GM19468 (cell line): ENCODE measurements at regions not wholly inside any gene's neighbourhood (a gene's known extent, or its start where the extent isn't known, plus 50 kb on each side); places are given as distances from the start of the nearest gene placed in this dataset.
"Not testable (repeated sequence)": the region's sequence is repeated elsewhere in the genome, so short reads cannot be mapped to it uniquely, and the experiment has no call there.

Experiments used
- ATAC-seq: cut with Tn5 transposase; IDR thresholded peaks from one replicate; pipeline ENCODE4 v1.9.1; 2021; ENCODE audit warnings: mild to moderate bottlenecking, moderate library complexity, moderate number of reproducible peaks; ENCODE audit not compliant: unreplicated experiment; ENCODE audit errors: extremely low read depth

DNA sequence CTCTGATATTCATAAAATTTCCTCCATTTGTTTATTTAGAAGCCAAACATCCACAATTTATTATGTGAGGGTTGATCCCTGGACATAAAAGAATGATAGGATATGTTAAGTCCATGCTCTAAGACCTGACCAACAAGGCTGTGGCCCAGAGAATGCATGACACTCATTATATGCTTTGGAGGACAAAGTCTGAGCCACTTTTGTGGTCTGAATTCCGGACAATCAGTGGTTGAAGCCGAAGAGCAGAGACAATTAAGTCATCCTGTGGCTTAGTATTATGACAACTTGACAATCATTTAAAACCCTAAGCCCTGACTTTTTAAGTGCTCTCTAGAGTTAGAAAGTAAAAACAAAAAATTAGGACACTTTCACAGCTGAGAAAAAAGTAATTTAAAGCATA, 483.3 kb downstream of the PLCL1 start:
- no peak for ATAC-seq

DNA sequence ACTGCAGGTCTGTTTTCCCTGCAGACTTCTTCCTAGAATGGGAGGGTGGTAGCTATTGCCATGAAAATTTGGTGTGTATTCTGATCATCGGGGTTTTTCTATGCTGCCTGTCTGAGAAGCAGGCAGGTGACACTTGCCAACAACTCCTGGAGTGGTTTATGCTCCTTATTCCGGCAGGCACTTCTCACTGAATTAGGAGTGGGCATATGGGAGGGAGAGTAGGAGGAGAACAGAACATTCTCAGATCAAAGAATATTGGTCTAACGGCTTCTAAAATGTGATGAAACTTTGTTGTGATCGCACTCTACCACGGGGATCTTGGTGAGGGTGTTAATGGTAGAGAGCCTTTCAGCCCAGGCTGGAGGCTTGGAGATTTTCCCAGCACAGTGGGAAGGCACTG, 480.8 kb downstream of the PLCL1 start:
- ATAC-seq: no peak

GRCh38 chr2:198283146-198283545, 478.8 kb downstream of the PLCL1 start:
- ATAC-seq: no peak

DNA sequence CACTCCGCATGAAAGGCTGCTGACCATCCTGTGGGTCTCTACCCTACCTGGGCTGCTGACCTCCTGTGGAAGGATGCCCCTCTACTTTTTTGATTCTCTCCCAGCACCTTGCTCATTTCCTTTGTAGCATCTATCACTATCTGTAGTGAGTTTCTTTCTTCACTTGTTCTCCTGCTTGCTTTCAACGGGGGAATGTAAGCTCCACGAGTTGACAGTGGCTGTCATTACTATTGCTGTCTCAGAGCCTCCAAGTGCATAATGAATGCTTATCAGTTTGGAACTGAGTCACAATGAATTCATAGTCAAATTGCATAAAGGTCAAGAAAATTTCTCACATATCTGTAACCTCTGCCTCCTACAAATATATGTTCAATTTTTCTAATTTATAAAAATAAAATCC, 477.7 kb downstream of the PLCL1 start:
- ATAC-seq: no peak

DNA sequence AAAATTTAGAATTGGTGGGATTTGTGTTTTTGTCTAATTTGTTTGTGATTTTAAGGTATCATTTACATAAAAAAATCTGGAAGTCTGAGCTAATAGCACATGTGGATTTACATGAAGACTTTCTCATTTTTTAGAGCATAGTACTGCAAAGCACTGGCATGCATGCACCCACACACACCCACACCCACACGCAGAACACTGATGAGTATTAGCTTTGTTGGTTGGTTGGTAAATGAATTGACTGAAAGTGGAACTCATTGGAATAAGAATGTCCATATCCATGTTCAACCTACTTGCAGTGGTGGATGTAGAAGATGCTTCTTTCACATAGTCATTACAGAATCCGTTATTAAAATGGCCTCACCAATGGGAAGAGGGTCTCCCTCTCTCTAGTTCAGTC, 475.8 kb downstream of the PLCL1 start:
- ATAC-seq: no peak

GRCh38 chr2:198279026-198279425, 474.6 kb downstream of the PLCL1 start:
- ATAC-seq: no peak

GRCh38 chr2:198277181-198277580, 472.8 kb downstream of the PLCL1 start:
- ATAC-seq: no peak

- ATAC-seq: no peak
These were observed 469.3 kb downstream of the PLCL1 start for GRCh38 chr2:198273660-198274059.

- ATAC-seq: not testable (repeated sequence)
These were observed 465.8 kb downstream of the PLCL1 start for GRCh38 chr2:198270157-198270556.

DNA sequence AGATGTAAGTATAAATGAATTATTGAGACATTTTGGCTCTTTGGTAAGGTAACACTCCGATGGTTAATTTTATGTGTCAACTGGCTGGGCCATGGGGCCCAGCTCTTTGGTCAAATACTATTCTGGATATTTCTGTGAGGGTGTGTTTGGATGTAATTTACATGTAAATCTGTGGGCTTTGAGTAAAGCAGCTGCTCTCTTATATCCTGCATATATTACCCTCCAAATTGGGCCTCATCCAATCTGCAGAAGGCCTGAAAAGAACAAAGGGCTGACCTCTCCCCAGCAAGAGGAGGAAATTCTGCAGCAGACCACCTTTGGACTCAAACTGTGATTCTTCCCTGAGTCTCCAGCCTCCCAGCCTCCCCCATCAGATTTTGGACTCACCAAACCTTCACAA, 464.1 kb downstream of the PLCL1 start:
- ATAC-seq: no peak

GRCh38 chr2:198259496-198259895, 455.1 kb downstream of the PLCL1 start:
- no peak for ATAC-seq

GRCh38 chr2:198254536-198255090, 450.2 kb downstream of the PLCL1 start:
- ATAC-seq: no peak

DNA sequence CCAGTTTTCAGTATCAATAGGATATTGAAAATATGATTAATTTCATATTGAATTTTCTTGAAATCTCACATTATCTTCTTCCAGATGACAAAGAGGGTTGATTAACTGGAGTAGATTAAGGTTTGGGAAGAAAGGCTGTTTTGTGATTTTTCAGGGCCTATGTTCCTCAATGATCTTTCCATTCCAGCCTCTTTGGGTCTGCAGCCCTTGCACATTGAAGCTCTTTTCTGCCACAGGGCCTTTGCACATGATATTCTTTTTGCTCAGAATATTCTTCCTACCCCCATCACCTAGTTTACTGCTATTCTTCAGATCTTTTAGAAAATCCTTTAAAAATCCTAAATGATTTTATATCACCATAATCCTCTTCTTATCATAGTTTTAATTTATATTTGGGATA, 449.6 kb downstream of the PLCL1 start:
- no peak for ATAC-seq

DNA sequence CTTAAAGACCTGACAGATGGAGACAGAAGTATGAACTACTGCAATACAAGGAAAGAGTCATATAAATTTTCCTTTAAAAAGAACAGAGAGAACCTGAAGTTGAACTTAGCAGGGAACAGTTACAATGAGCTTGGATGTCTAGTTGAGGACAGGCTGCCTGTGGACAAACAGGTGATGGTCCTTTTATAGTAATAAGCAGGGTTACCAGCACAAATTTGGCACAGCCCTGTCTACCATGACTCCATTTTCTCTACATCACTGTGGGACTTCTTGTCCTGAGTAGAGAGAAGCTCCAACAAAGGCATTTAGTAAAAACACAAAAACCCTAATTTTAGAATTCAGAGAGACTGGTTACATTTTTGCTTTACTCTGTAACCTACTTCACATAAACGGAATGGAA, 448.1 kb downstream of the PLCL1 start:
- ATAC-seq: no peak

GRCh38 chr2:198242093-198242492, 437.7 kb downstream of the PLCL1 start:
- ATAC-seq: no peak

DNA sequence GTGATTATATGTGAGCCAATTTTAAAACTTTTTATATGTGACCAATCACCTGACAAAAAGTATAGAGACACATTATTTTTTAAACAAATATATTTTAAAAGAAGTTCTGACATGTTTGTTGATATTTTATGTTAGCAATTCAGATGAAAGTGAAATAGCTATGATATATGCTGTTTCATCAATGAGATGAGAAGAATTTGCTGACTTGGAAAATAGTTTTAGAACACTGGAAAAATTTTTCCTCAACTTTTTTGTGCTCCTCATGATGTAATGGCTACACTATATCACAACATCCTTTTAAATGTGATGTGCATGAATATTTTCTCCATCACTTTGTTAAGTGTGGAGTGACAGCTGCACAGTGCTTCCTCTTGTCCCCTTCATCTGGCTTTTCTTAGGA, 434.0 kb downstream of the PLCL1 start:
- no peak for ATAC-seq

- ATAC-seq: no peak
These were observed 431.9 kb downstream of the PLCL1 start for GRCh38 chr2:198236338-198236737.

DNA sequence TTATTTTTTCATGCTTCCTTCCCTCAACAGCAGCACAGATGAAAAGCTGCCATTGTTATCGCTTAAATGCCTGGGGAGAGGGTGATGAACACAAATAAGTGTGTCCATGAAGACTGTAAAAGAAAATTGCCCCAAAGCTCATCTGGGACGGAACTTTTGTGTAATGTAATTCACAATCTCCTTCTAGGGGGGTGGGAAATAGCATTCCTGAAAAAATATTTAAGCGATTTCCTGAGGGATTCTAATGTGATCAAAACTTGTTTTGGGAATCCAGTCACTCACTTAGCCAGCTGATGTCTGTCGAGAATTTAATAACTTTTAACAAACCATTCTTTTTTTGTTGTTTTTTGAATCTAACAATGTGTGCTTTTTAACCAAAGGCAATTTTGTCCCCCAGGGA, 427.9 kb downstream of the PLCL1 start:
- ATAC-seq: no peak

GRCh38 chr2:198231562-198231961, 427.2 kb downstream of the PLCL1 start:
- ATAC-seq: no peak

- ATAC-seq: no peak
These were observed 416.6 kb downstream of the PLCL1 start for GRCh38 chr2:198220763-198221610.

DNA sequence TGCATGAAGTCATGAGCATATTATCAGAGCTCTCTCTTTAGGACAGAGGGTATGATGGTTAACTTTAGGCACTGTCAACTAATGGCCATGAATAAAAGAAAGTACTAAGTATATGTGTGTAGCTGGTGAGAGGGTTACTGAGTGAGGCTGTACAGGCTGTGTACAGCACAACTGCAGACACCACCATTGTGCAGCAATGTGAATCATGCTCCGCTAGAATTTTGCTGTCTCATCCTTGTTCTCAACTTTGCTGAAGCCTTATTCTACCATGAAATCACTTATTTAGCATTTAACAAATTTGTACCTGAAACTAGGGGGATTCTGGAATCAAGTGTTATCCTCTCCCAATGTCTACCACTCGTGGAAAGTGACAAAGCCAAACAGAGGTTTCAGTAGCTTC, 414.9 kb downstream of the PLCL1 start:
- ATAC-seq: no peak

GRCh38 chr2:198214114-198214596, 409.8 kb downstream of the PLCL1 start:
- no peak for ATAC-seq
